GM23248 (cell line): ENCODE measurements at regions not wholly inside any gene's neighbourhood (a gene's known extent, or its start where the extent isn't known, plus 50 kb on each side); places are given as distances from the start of the nearest gene placed in this dataset.

Source experiments
- EZH2 ChIP-seq: fragments of 200-600 bp; sonication (generic); IDR thresholded peaks from 2 replicates; pipeline ENCODE4 v1.6.1; 2018; ENCODE audit warnings: antibody characterized with exemption, mild to moderate bottlenecking; ENCODE audit not compliant: insufficient read depth, poor library complexity, severe bottlenecking
- EZH2phosphoT487 ChIP-seq: fragments of 200-600 bp; sonication (generic); IDR thresholded peaks from 2 replicates; pipeline ENCODE4 v1.6.1; 2018; ENCODE audit warnings: antibody characterized with exemption, moderate library complexity, mild to moderate bottlenecking, low read depth; ENCODE audit not compliant: insufficient read depth

DNA sequence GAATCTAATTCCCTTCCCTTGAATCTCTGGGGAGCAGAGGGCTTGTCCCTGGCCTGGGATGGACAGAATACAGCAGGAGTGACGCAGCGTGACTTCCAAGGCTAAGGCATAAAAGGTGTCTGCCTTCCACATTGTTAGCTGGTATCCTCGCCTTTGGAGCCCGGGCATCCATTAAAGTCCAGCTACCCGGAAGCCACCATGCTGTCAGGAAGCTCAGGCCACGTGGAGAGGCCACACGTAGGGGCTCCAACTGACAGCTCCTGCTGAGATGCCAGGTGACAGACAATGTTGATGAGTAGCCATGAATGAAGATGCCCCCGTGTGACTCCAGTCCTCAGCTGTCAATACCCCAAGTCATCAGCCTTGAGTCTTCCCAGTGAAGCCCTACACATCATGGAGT, 99.9 kb downstream of the OAT start:
- TF ChIP-seq EZH2: no peak
- no peak for TF ChIP-seq EZH2phosphoT487
